WTC11 (cell line): ENCODE measurements at regions not wholly inside any gene's neighbourhood (a gene's known extent, or its start where the extent isn't known, plus 50 kb on each side); places are given as distances from the start of the nearest gene placed in this dataset.

Experiments used
- E2F5 ChIP-seq: sonication (generic); formaldehyde crosslinking; IDR thresholded peaks from 2 replicates; pipeline ENCODE4 v1.8.1; 2022; ENCODE audit warnings: mild to moderate bottlenecking, moderate library complexity, missing genetic modification reagents
- FOXK1 ChIP-seq: sonication (generic); formaldehyde crosslinking; IDR thresholded peaks from 2 replicates; pipeline ENCODE4 v1.8.0; 2022; ENCODE audit warnings: mild to moderate bottlenecking, moderate library complexity, missing genetic modification reagents
- FOXP1 ChIP-seq: sonication (generic); formaldehyde crosslinking; IDR thresholded peaks from 2 replicates; pipeline ENCODE4 v1.8.0; 2022; ENCODE audit warnings: missing genetic modification reagents, mild to moderate bottlenecking, moderate library complexity, borderline replicate concordance
- KAT7 ChIP-seq: sonication (generic); formaldehyde crosslinking; IDR thresholded peaks from 2 replicates; pipeline ENCODE4 v1.8.1; 2023; ENCODE audit warnings: missing genetic modification reagents, mild to moderate bottlenecking, borderline replicate concordance
- SMAD3 ChIP-seq: sonication (generic); formaldehyde crosslinking; IDR thresholded peaks from 2 replicates; pipeline ENCODE4 v1.8.0; 2022; ENCODE audit warnings: missing genetic modification reagents, mild to moderate bottlenecking, borderline replicate concordance
- TCF7 ChIP-seq: sonication (generic); formaldehyde crosslinking; IDR thresholded peaks from 2 replicates; pipeline ENCODE4 v1.8.0; 2022; ENCODE audit warnings: mild to moderate bottlenecking, low read depth, missing genetic modification reagents, moderate library complexity
- TF ChIP-seq, protein P1 (sequence below): fragments of 200-600 bp; IDR thresholded peaks from 2 replicates; pipeline ENCODE4 v1.8.0; 2022; ENCODE audit warnings: antibody characterized with exemption
- TF ChIP-seq, protein P2 (sequence below): sonication (generic); formaldehyde crosslinking; IDR thresholded peaks from 2 replicates; pipeline ENCODE4 v1.8.1; 2022; ENCODE audit warnings: low read depth, mild to moderate bottlenecking, moderate library complexity, missing genetic modification reagents, borderline replicate concordance
- TF ChIP-seq, protein P3 (sequence below): sonication (generic); formaldehyde crosslinking; conservative IDR thresholded peaks from 2 replicates; pipeline ENCODE4 v1.8.1; 2022; ENCODE audit warnings: mild to moderate bottlenecking, missing genetic modification reagents
- TF ChIP-seq, protein P4 (sequence below): sonication (generic); formaldehyde crosslinking; IDR thresholded peaks from 2 replicates; pipeline ENCODE4 v1.8.0; 2022; ENCODE audit warnings: mild to moderate bottlenecking, missing genetic modification reagents

DNA sequence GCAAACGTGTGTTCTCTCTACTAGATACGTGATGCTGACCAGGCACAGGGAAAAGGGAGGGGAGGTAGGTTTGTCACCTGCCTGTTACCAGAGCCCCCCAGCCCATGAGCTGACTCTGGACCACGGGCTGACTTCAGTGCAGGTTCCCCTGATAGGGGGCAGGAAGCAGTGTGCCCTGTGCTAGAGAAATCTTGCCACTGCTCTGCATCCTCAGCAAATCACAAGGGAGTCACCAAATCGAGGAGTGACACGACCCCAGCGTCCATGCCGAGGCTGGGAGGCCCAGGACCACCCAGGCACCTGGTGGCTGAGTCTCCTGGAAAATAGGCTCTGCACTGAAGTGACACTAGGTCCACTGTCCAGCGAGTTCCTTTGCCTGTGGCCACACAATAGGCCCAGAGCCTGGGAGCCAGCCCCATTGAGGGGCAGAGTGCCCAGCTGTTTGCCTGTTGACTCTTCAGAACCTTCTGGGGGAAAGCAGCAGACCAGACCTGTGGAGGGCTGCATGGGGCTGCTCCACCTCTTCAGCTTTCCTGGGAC is 99.3 kb downstream of the CTTN start:
- TF ChIP-seq KAT7 (CRISPR knock-in tag) (no peak), FOXP1 (no peak), TCF7 (CRISPR knock-in tag) (no peak), E2F5 (CRISPR knock-in tag) (no peak), FOXK1 (no peak), SMAD3 (no peak)
- TF ChIP-seq, protein P1, sequence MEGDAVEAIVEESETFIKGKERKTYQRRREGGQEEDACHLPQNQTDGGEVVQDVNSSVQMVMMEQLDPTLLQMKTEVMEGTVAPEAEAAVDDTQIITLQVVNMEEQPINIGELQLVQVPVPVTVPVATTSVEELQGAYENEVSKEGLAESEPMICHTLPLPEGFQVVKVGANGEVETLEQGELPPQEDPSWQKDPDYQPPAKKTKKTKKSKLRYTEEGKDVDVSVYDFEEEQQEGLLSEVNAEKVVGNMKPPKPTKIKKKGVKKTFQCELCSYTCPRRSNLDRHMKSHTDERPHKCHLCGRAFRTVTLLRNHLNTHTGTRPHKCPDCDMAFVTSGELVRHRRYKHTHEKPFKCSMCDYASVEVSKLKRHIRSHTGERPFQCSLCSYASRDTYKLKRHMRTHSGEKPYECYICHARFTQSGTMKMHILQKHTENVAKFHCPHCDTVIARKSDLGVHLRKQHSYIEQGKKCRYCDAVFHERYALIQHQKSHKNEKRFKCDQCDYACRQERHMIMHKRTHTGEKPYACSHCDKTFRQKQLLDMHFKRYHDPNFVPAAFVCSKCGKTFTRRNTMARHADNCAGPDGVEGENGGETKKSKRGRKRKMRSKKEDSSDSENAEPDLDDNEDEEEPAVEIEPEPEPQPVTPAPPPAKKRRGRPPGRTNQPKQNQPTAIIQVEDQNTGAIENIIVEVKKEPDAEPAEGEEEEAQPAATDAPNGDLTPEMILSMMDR = no peak
- TF ChIP-seq, protein P2, sequence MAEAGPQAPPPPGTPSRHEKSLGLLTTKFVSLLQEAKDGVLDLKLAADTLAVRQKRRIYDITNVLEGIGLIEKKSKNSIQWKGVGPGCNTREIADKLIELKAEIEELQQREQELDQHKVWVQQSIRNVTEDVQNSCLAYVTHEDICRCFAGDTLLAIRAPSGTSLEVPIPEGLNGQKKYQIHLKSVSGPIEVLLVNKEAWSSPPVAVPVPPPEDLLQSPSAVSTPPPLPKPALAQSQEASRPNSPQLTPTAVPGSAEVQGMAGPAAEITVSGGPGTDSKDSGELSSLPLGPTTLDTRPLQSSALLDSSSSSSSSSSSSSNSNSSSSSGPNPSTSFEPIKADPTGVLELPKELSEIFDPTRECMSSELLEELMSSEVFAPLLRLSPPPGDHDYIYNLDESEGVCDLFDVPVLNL (CRISPR knock-in tag) = no peak
- TF ChIP-seq, protein P3, sequence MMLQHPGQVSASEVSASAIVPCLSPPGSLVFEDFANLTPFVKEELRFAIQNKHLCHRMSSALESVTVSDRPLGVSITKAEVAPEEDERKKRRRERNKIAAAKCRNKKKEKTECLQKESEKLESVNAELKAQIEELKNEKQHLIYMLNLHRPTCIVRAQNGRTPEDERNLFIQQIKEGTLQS (CRISPR knock-in tag) = no peak
- TF ChIP-seq, protein P4, sequence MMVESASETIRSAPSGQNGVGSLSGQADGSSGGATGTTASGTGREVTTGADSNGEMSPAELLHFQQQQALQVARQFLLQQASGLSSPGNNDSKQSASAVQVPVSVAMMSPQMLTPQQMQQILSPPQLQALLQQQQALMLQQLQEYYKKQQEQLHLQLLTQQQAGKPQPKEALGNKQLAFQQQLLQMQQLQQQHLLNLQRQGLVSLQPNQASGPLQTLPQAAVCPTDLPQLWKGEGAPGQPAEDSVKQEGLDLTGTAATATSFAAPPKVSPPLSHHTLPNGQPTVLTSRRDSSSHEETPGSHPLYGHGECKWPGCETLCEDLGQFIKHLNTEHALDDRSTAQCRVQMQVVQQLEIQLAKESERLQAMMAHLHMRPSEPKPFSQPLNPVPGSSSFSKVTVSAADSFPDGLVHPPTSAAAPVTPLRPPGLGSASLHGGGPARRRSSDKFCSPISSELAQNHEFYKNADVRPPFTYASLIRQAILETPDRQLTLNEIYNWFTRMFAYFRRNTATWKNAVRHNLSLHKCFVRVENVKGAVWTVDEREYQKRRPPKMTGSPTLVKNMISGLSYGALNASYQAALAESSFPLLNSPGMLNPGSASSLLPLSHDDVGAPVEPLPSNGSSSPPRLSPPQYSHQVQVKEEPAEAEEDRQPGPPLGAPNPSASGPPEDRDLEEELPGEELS (CRISPR knock-in tag) = no peak
